ENCODE measurements at regions not wholly inside any gene's neighbourhood (a gene's known extent, or its start where the extent isn't known, plus 50 kb on each side); places are given as distances from the start of the nearest gene placed in this dataset.

- H3K4me1 ChIP-seq (replicated peaks in 1 of 2) = peaks cover 20 to 25% of the 10 kb centered on the region in 2 donors
- 0 to 75% (median 52%) methylated on average over 1 to 6 of the region's 6 CpGs; no CpG with 5 or more reads in 1 of the 10 experiments for WGBS, 10 experiments
- H3K27ac ChIP-seq = no peak overlapping the region
- ATAC-seq (replicated peaks in 6 of 8) = peak in 1 of 8 experiments; percentile 22
- no peak overlapping the region for H3K4me3 ChIP-seq
- in situ Hi-C loops (cut with MboI; ENCODE audit: low pct_unique_long_range_greater_than_20kb in 2 of 9, low sequenced_read_pairs in 9 of 9, unreplicated experiment in 9 of 9) = no loop called here
Observed at GRCh38 chr1:37085393-37085792, 51.1 kb upstream of the GRIK3 start.

GRCh38 chr1:37089750-37090149 is 55.4 kb upstream of the GRIK3 start:
- H3K4me3 ChIP-seq = no peak overlapping the region
- no peak overlapping the region for H3K27ac ChIP-seq
- ATAC-seq (replicated peaks in 6 of 8) = no peak
- 0 to 83% (median 17%) methylated on average over 1 to 3 of the region's 3 CpGs; no CpG with 5 or more reads in 3 of the 10 experiments for WGBS, 10 experiments
- peaks cover 9 to 12% of the 10 kb centered on the region in 2 donors for H3K4me1 ChIP-seq (replicated peaks in 1 of 2)
- in situ Hi-C loops (cut with MboI; ENCODE audit: low pct_unique_long_range_greater_than_20kb in 2 of 9, low sequenced_read_pairs in 9 of 9, unreplicated experiment in 9 of 9) = no loop called here

GRCh38 chr1:37090671-37091070 is 56.4 kb upstream of the GRIK3 start:
- Histone ChIP-seq H3K4me3 (no peak overlapping the region), H3K4me1 (replicated peaks in 1 of 2) (peaks cover 9 to 12% of the 10 kb centered on the region in 2 donors), H3K27ac (no peak overlapping the region)
- 31 to 100% (median 88%) methylated on average over 2 of the region's 2 CpGs; no CpG with 5 or more reads in 2 of the 10 experiments for WGBS, 10 experiments
- ATAC-seq (replicated peaks in 6 of 8) = no peak
- in situ Hi-C loops (cut with MboI; ENCODE audit: low pct_unique_long_range_greater_than_20kb in 2 of 9, low sequenced_read_pairs in 9 of 9, unreplicated experiment in 9 of 9) = no loop called here

- in situ Hi-C loops (cut with MboI; ENCODE audit: low pct_unique_long_range_greater_than_20kb in 2 of 9, low sequenced_read_pairs in 9 of 9, unreplicated experiment in 9 of 9) = no loop called here
- peaks cover 18 to 19% of the 10 kb centered on the region in 2 donors for H3K4me1 ChIP-seq (replicated peaks in 1 of 2)
- ATAC-seq (replicated peaks in 6 of 8) = no peak
- 0 to 100% (median 83%) methylated on average over 1 of the region's 1 CpG; no CpG with 5 or more reads in 3 of the 10 experiments for WGBS, 10 experiments
- H3K4me3 ChIP-seq = no peak overlapping the region
- no peak overlapping the region for H3K27ac ChIP-seq
Observed at GRCh38 chr1:37092937-37093336, 58.6 kb upstream of the GRIK3 start.

- in situ Hi-C loops (cut with MboI; ENCODE audit: low pct_unique_long_range_greater_than_20kb in 2 of 9, low sequenced_read_pairs in 9 of 9, unreplicated experiment in 9 of 9) = no loop called here
- Histone ChIP-seq H3K27ac (no peak overlapping the region), H3K4me3 (no peak overlapping the region), H3K4me1 (replicated peaks in 1 of 2) (peaks cover 26 to 28% of the 10 kb centered on the region in 2 donors)
- WGBS, 10 experiments = 0 to 100% (median 50%) methylated on average over 1 to 5 of the region's 6 CpGs; no CpG with 5 or more reads in 3 of the 10 experiments
- peak in 4 of 8 experiments; percentile 10 to 40 (median 29) for ATAC-seq (replicated peaks in 6 of 8)
Observed at GRCh38 chr1:37094302-37094701, 60.0 kb upstream of the GRIK3 start.

- WGBS, 10 experiments = 17 to 91% (median 79%) methylated on average over 1 to 6 of the region's 6 CpGs
- ATAC-seq (replicated peaks in 6 of 8) = peak in 3 of 8 experiments; percentile 48 to 65 (median 48)
- peaks cover 26 to 37% of the 10 kb centered on the region in 2 donors for H3K4me1 ChIP-seq (replicated peaks in 1 of 2)
- in situ Hi-C loops (cut with MboI; ENCODE audit: low pct_unique_long_range_greater_than_20kb in 2 of 9, low sequenced_read_pairs in 9 of 9, unreplicated experiment in 9 of 9) = no loop called here
- no peak overlapping the region for H3K4me3 ChIP-seq
- no peak overlapping the region for H3K27ac ChIP-seq
Observed at GRCh38 chr1:37096523-37096922, 62.2 kb upstream of the GRIK3 start.

GRCh38 chr1:37097731-37098130 is 63.4 kb upstream of the GRIK3 start:
- H3K4me1 ChIP-seq (replicated peaks in 1 of 2) = peaks cover 26 to 37% of the 10 kb centered on the region in 2 donors
- in situ Hi-C loops (cut with MboI; ENCODE audit: low pct_unique_long_range_greater_than_20kb in 2 of 9, low sequenced_read_pairs in 9 of 9, unreplicated experiment in 9 of 9) = no loop called here
- peak in 3 of 8 experiments; percentile 2 to 70 (median 47) for ATAC-seq (replicated peaks in 6 of 8)
- H3K4me3 ChIP-seq = no peak overlapping the region
- no peak overlapping the region for H3K27ac ChIP-seq
- WGBS, 10 experiments = 0 to 100% (median 67%) methylated on average over 1 to 7 of the region's 7 CpGs; no CpG with 5 or more reads in 2 of the 10 experiments

- peak in 5 of 8 experiments; percentile 40 to 61 (median 54) for ATAC-seq (replicated peaks in 6 of 8)
- H3K27ac ChIP-seq = peak overlapping the region in 1 of 2 donors; percentile 8
- H3K4me3 ChIP-seq = no peak overlapping the region
- in situ Hi-C loops (cut with MboI; ENCODE audit: low pct_unique_long_range_greater_than_20kb in 2 of 9, low sequenced_read_pairs in 9 of 9, unreplicated experiment in 9 of 9) = no loop called here
- H3K4me1 ChIP-seq (replicated peaks in 1 of 2) = peaks cover 26 to 37% of the 10 kb centered on the region in 2 donors
Observed at GRCh38 chr1:37098237-37098636, 63.9 kb upstream of the GRIK3 start.

GRCh38 chr1:37100310-37100709 is 66.0 kb upstream of the GRIK3 start:
- WGBS, 10 experiments = 0 to 67% (median 45%) methylated on average over 1 of the region's 1 CpG; no CpG with 5 or more reads in 6 of the 10 experiments
- peak in 2 of 8 experiments; percentile 15 to 25 for ATAC-seq (replicated peaks in 6 of 8)
- in situ Hi-C loops (cut with MboI; ENCODE audit: low pct_unique_long_range_greater_than_20kb in 2 of 9, low sequenced_read_pairs in 9 of 9, unreplicated experiment in 9 of 9) = no loop called here
- Histone ChIP-seq H3K4me3 (no peak overlapping the region), H3K27ac (no peak overlapping the region), H3K4me1 (replicated peaks in 1 of 2) (peaks cover 14 to 28% of the 10 kb centered on the region in 2 donors)

- WGBS, 10 experiments = 0 to 77% (median 44%) methylated on average over 2 of the region's 2 CpGs; no CpG with 5 or more reads in 2 of the 10 experiments
- ATAC-seq (replicated peaks in 6 of 8) = no peak
- Histone ChIP-seq H3K27ac (no peak overlapping the region), H3K4me3 (no peak overlapping the region), H3K4me1 (replicated peaks in 1 of 2) (peaks cover 8 to 20% of the 10 kb centered on the region in 2 donors)
- in situ Hi-C loops (cut with MboI; ENCODE audit: low pct_unique_long_range_greater_than_20kb in 2 of 9, low sequenced_read_pairs in 9 of 9, unreplicated experiment in 9 of 9) = no loop called here
Observed at GRCh38 chr1:37102656-37103382, 68.5 kb upstream of the GRIK3 start.

GRCh38 chr1:37105911-37106310 is 71.6 kb upstream of the GRIK3 start:
- H3K4me3 ChIP-seq = no peak overlapping the region
- ATAC-seq (replicated peaks in 6 of 8) = no peak
- 0 to 90% (median 72%) methylated on average over 1 to 4 of the region's 5 CpGs; no CpG with 5 or more reads in 4 of the 10 experiments for WGBS, 10 experiments
- H3K4me1 ChIP-seq (replicated peaks in 1 of 2) = no peaks in the 10 kb centered on the region
- no peak overlapping the region for H3K27ac ChIP-seq
- in situ Hi-C loops (cut with MboI; ENCODE audit: low pct_unique_long_range_greater_than_20kb in 2 of 9, low sequenced_read_pairs in 9 of 9, unreplicated experiment in 9 of 9) = no loop called here

GRCh38 chr1:37107153-37107907 is 73.0 kb upstream of the GRIK3 start:
- 0 to 100% (median 86%) methylated on average over 1 to 5 of the region's 5 CpGs; no CpG with 5 or more reads in 3 of the 10 experiments for WGBS, 10 experiments
- in situ Hi-C loops (cut with MboI; ENCODE audit: low pct_unique_long_range_greater_than_20kb in 2 of 9, low sequenced_read_pairs in 9 of 9, unreplicated experiment in 9 of 9) = no loop called here
- ATAC-seq (replicated peaks in 6 of 8) = peak in 2 of 8 experiments; percentile 65 to 78
- peaks cover 0 to 2% of the 10 kb centered on the region in 2 donors for H3K4me1 ChIP-seq (replicated peaks in 1 of 2)
- H3K27ac ChIP-seq = no peak overlapping the region
- H3K4me3 ChIP-seq = no peak overlapping the region

- no peak for ATAC-seq (replicated peaks in 6 of 8)
- Histone ChIP-seq H3K4me1 (replicated peaks in 1 of 2) (peaks cover 0 to 7% of the 10 kb centered on the region in 2 donors), H3K27ac (no peak overlapping the region), H3K4me3 (no peak overlapping the region)
- WGBS, 10 experiments = 0 to 89% (median 59%) methylated on average over 1 to 8 of the region's 9 CpGs; no CpG with 5 or more reads in 1 of the 10 experiments
- in situ Hi-C loops (cut with MboI; ENCODE audit: low pct_unique_long_range_greater_than_20kb in 2 of 9, low sequenced_read_pairs in 9 of 9, unreplicated experiment in 9 of 9) = no loop called here
Observed at GRCh38 chr1:37108596-37109188, 74.4 kb upstream of the GRIK3 start.

Data from motor neuron (in vitro differentiated cells).